Right renal cortex interstitium (tissue), 3 donors: ENCODE measurements at regions not wholly inside any gene's neighbourhood (a gene's known extent, or its start where the extent isn't known, plus 50 kb on each side); places are given as distances from the start of the nearest gene placed in this dataset.

Experiments used
- DNase-seq, 3 donors: peaks; one replicate each; pipeline ENCODE4 v3.0.0-alpha.2; 2013; ENCODE audit warnings: low read depth in 3 of 3, low spot score in 2 of 3

- DNase-seq, result no peak
These were observed 483.5 kb downstream of the ADGRL2 start for GRCh38 chr1:82284213-82284612.

GRCh38 chr1:82279241-82279640 lies 478.5 kb downstream of the ADGRL2 start:
- DNase-seq, result no peak

GRCh38 chr1:82273816-82274215 lies 473.1 kb downstream of the ADGRL2 start:
- no peak for DNase-seq

GRCh38 chr1:82269431-82269830 lies 468.7 kb downstream of the ADGRL2 start:
- no peak for DNase-seq

GRCh38 chr1:82268826-82269225 lies 468.1 kb downstream of the ADGRL2 start:
- no peak for DNase-seq

GRCh38 chr1:82266351-82266750 lies 465.6 kb downstream of the ADGRL2 start:
- DNase-seq, result no peak

GRCh38 chr1:82265436-82265835 lies 464.7 kb downstream of the ADGRL2 start:
- no peak for DNase-seq

- no peak for DNase-seq
These were observed 464.1 kb downstream of the ADGRL2 start for GRCh38 chr1:82264802-82265201.

- DNase-seq, result no peak
These were observed 462.7 kb downstream of the ADGRL2 start for GRCh38 chr1:82263396-82263795.

- DNase-seq, result no peak
These were observed 459.9 kb downstream of the ADGRL2 start for GRCh38 chr1:82260666-82261065.

GRCh38 chr1:82260051-82260450 lies 459.3 kb downstream of the ADGRL2 start:
- DNase-seq, result no peak

GRCh38 chr1:82258887-82259286 lies 458.2 kb downstream of the ADGRL2 start:
- DNase-seq, result no peak

- DNase-seq, result no peak
These were observed 445.3 kb downstream of the ADGRL2 start for GRCh38 chr1:82246050-82246449.

GRCh38 chr1:82245345-82246014 lies 444.7 kb downstream of the ADGRL2 start:
- no peak for DNase-seq

- DNase-seq, result no peak
These were observed 439.8 kb downstream of the ADGRL2 start for GRCh38 chr1:82240571-82240970.

- DNase-seq, result no peak
These were observed 429.9 kb downstream of the ADGRL2 start for GRCh38 chr1:82230667-82231066.

GRCh38 chr1:82227306-82228095 lies 426.8 kb downstream of the ADGRL2 start:
- DNase-seq, result no peak

GRCh38 chr1:82226186-82226505 lies 425.4 kb downstream of the ADGRL2 start:
- DNase-seq, result no peak

GRCh38 chr1:82225421-82226185 lies 424.9 kb downstream of the ADGRL2 start:
- no peak for DNase-seq

GRCh38 chr1:82223091-82223490 lies 422.4 kb downstream of the ADGRL2 start:
- DNase-seq, result no peak

- no peak for DNase-seq
These were observed 421.0 kb downstream of the ADGRL2 start for GRCh38 chr1:82221721-82222120.

- DNase-seq, result no peak
These were observed 420.0 kb downstream of the ADGRL2 start for GRCh38 chr1:82220754-82221153.
